ENCODE measurements at regions not wholly inside any gene's neighbourhood (a gene's known extent, or its start where the extent isn't known, plus 50 kb on each side); places are given as distances from the start of the nearest gene placed in this dataset.

GRCh38 chr4:155541716-155542115, 124.9 kb upstream of the GUCY1A1 start:
- no peak overlapping the region for H2AFZ ChIP-seq (ENCODE audit: insufficient read depth, low read depth, low read length, poor library complexity, severe bottlenecking)
- no peaks in the 10 kb centered on the region for H3K4me1 Mint-ChIP-seq
- no peaks in the 10 kb centered on the region for H3K36me3 ChIP-seq (replicated peaks in 1 of 2; ENCODE audit: control extremely low read depth in 1 of 2, control insufficient read depth in 1 of 2, extremely low read depth in 1 of 2, insufficient read depth in 2 of 2, low read length in 1 of 2)
- no peaks in the 10 kb centered on the region for H4K20me1 ChIP-seq (ENCODE audit: control insufficient read depth, insufficient read depth, low read length, poor library complexity, severe bottlenecking)
- no peaks in the 10 kb centered on the region for H3K27me3 ChIP-seq (replicated peaks in 1 of 4; ENCODE audit: control extremely low read depth in 1 of 4, control insufficient read depth in 3 of 4, insufficient read depth in 4 of 4, low read length in 3 of 4)
- no peak overlapping the region for H3K27ac Mint-ChIP-seq
- ChIA-PET CTCF (no interaction called here), POLR2A (no interaction called here)
- H3K4me1 ChIP-seq (ENCODE audit: control insufficient read depth in 2 of 2, insufficient read depth in 2 of 2, low read length in 2 of 2), result no peaks in the 10 kb centered on the region
- no peak for DNase-seq
- H3K27me3 Mint-ChIP-seq, result no peaks in the 10 kb centered on the region
- WGBS (ENCODE audit: insufficient coverage), result no CpG with 5 or more reads among the region's 3 CpGs
- TF ChIP-seq CTCF (IDR thresholded peaks at IDR 0.05), result no peak
- no peak for TF ChIP-seq EZH2 (IDR thresholded peaks at IDR 0.05; ENCODE audit: borderline replicate concordance, insufficient read depth, low read depth, low read length, poor library complexity, severe bottlenecking)
- H3K9me3 Mint-ChIP-seq (ENCODE audit: insufficient read depth), result no peaks in the 10 kb centered on the region
- intact Hi-C loops (cut with micrococcal nuclease), result no loop called here
- H3K9me3 ChIP-seq (ENCODE audit: control extremely low read depth in 1 of 3, control insufficient read depth in 2 of 3, insufficient read depth in 1 of 3, low read length in 2 of 3), result peaks cover 0 to 8% (median 0%) of the 10 kb centered on the region in 3 donors
- no peaks in the 10 kb centered on the region for H3K79me2 ChIP-seq (ENCODE audit: control insufficient read depth, insufficient read depth, low read length)
- no peak overlapping the region for H3K9ac ChIP-seq (ENCODE audit: low read length)
- H3K4me3 ChIP-seq (ENCODE audit: control extremely low read depth in 1 of 5, extremely low read depth in 1 of 5, insufficient read depth in 1 of 5, low read depth in 2 of 5, low read length in 4 of 5), result no peak overlapping the region
- no peak overlapping the region for H3K4me2 ChIP-seq (replicated peaks; ENCODE audit: low read depth, low read length, poor library complexity, severe bottlenecking)
- no peak overlapping the region for H3K27ac ChIP-seq (ENCODE audit: low read length in 2 of 2)
- no peak for ATAC-seq (ENCODE audit: low read depth)
- no peak overlapping the region for H3K4me3 Mint-ChIP-seq

- H3K36me3 ChIP-seq (replicated peaks in 1 of 2; ENCODE audit: control extremely low read depth in 1 of 2, control insufficient read depth in 1 of 2, extremely low read depth in 1 of 2, insufficient read depth in 2 of 2, low read length in 1 of 2), result no peaks in the 10 kb centered on the region
- no peaks in the 10 kb centered on the region for H3K4me1 ChIP-seq (ENCODE audit: control insufficient read depth in 2 of 2, insufficient read depth in 2 of 2, low read length in 2 of 2)
- no peaks in the 10 kb centered on the region for H3K79me2 ChIP-seq (ENCODE audit: control insufficient read depth, insufficient read depth, low read length)
- H3K27me3 ChIP-seq (replicated peaks in 1 of 4; ENCODE audit: control extremely low read depth in 1 of 4, control insufficient read depth in 3 of 4, insufficient read depth in 4 of 4, low read length in 3 of 4), result no peaks in the 10 kb centered on the region
- no peak overlapping the region for H3K4me3 ChIP-seq (ENCODE audit: control extremely low read depth in 1 of 5, extremely low read depth in 1 of 5, insufficient read depth in 1 of 5, low read depth in 2 of 5, low read length in 4 of 5)
- H2AFZ ChIP-seq (ENCODE audit: insufficient read depth, low read depth, low read length, poor library complexity, severe bottlenecking), result no peak overlapping the region
- peaks cover 0 to 8% (median 0%) of the 10 kb centered on the region in 3 donors for H3K9me3 ChIP-seq (ENCODE audit: control extremely low read depth in 1 of 3, control insufficient read depth in 2 of 3, insufficient read depth in 1 of 3, low read length in 2 of 3)
- ChIA-PET POLR2A (no interaction called here), CTCF (no interaction called here)
- no peaks in the 10 kb centered on the region for H3K27me3 Mint-ChIP-seq
- no peaks in the 10 kb centered on the region for H3K9me3 Mint-ChIP-seq (ENCODE audit: insufficient read depth)
- H3K27ac Mint-ChIP-seq, result no peak overlapping the region
- H3K4me2 ChIP-seq (replicated peaks; ENCODE audit: low read depth, low read length, poor library complexity, severe bottlenecking), result no peak overlapping the region
- WGBS (ENCODE audit: insufficient coverage), result 92% methylated on average over 4 of the region's 7 CpGs
- no peak for TF ChIP-seq CTCF (IDR thresholded peaks at IDR 0.05)
- TF ChIP-seq EZH2 (IDR thresholded peaks at IDR 0.05; ENCODE audit: borderline replicate concordance, insufficient read depth, low read depth, low read length, poor library complexity, severe bottlenecking), result no peak
- no peak for ATAC-seq (ENCODE audit: low read depth)
- no peak overlapping the region for H3K9ac ChIP-seq (ENCODE audit: low read length)
- no peaks in the 10 kb centered on the region for H3K4me1 Mint-ChIP-seq
- intact Hi-C loops (cut with micrococcal nuclease), result no loop called here
- H3K27ac ChIP-seq (ENCODE audit: low read length in 2 of 2), result no peak overlapping the region
- H4K20me1 ChIP-seq (ENCODE audit: control insufficient read depth, insufficient read depth, low read length, poor library complexity, severe bottlenecking), result no peaks in the 10 kb centered on the region
- H3K4me3 Mint-ChIP-seq, result no peak overlapping the region
- DNase-seq, result no peak
These were observed 126.0 kb upstream of the GUCY1A1 start for GRCh38 chr4:155540698-155541097.
